OCI-LY7 (cell line): ENCODE measurements at regions not wholly inside any gene's neighbourhood (a gene's known extent, or its start where the extent isn't known, plus 50 kb on each side); places are given as distances from the start of the nearest gene placed in this dataset.

Experiments
- BruUV-seq: library from RNA; stranded (reverse); fragments of 400-500 nt; replicated peaks from 2 replicates; lab custom pipeline; 2021; lab: Mats Ljungman, UMichigan
- CTCF ChIA-PET: fragments of 300-600 bp; sonication (Branson Sonifier 250); formaldehyde crosslinking; loops from one replicate; lab custom pipeline; 2022; ENCODE audit warnings: antibody characterized with exemption; ENCODE audit not compliant: unreplicated experiment; lab: Charles Lee
- POLR2A ChIA-PET: fragments of 300-600 bp; sonication (Branson Sonifier 250); formaldehyde crosslinking; loops from one replicate; lab custom pipeline; 2022; ENCODE audit warnings: antibody characterized with exemption; lab: Charles Lee
- DNase-seq: peaks from one replicate; pipeline ENCODE4 v3.0.0-alpha.2; 2015; ENCODE audit warnings: low spot score
- H2AFZ ChIP-seq: fragments of 200-600 bp; sonication (generic), shearing (Covaris generic); 2 replicates; pipeline ENCODE4 v1.6.1; 2014; ENCODE audit warnings: mild to moderate bottlenecking, antibody characterized with exemption, low read length, moderate library complexity
- H3K27ac ChIP-seq: fragments of 200-600 bp; sonication (generic); 2 replicates; pipeline ENCODE4 v1.5.1; 2014; ENCODE audit warnings: mixed run types, low read depth, mild to moderate bottlenecking, moderate library complexity, low read length, inconsistent platforms; ENCODE audit not compliant: poor library complexity, severe bottlenecking
- H3K36me3 ChIP-seq: fragments of 200-600 bp; sonication (generic); 2 replicates; pipeline ENCODE4 v1.6.1; 2014; ENCODE audit warnings: mild to moderate bottlenecking, antibody characterized with exemption, low read length, moderate library complexity, mixed read lengths; ENCODE audit not compliant: insufficient read depth
- H3K4me1 ChIP-seq: fragments of 200-600 bp; sonication (generic); 2 replicates; pipeline ENCODE4 v1.5.1; 2014; ENCODE audit warnings: mild to moderate bottlenecking, low read length; ENCODE audit not compliant: insufficient read depth, poor library complexity, severe bottlenecking
- H3K4me2 ChIP-seq: fragments of 200-600 bp; sonication (generic); 2 replicates; pipeline ENCODE4 v1.6.1; 2014; ENCODE audit warnings: mild to moderate bottlenecking, low read length
- H3K4me3 ChIP-seq: fragments of 200-600 bp; sonication (generic); 2 replicates; pipeline ENCODE4 v1.5.1; 2014; ENCODE audit warnings: mild to moderate bottlenecking, low read depth, low read length; ENCODE audit not compliant: poor library complexity, severe bottlenecking
- H3K79me2 ChIP-seq: fragments of 200-600 bp; sonication (generic); 2 replicates; pipeline ENCODE4 v1.6.1; 2016; ENCODE audit warnings: low read depth, mild to moderate bottlenecking, low read length, moderate library complexity, mixed read lengths; ENCODE audit not compliant: insufficient read depth
- H3K9me2 ChIP-seq: fragments of 200-600 bp; sonication (generic); 2 replicates; pipeline ENCODE4 v1.6.1; 2016; ENCODE audit warnings: mild to moderate bottlenecking, low read length, mixed read lengths; ENCODE audit not compliant: insufficient read depth
- H3K9me3 ChIP-seq: fragments of 200-600 bp; sonication (generic); 2 replicates; pipeline ENCODE4 v1.6.1; 2014; ENCODE audit warnings: mild to moderate bottlenecking, mixed run types, low read length, mixed read lengths
- H4K20me1 ChIP-seq: fragments of 200-600 bp; sonication (generic); 2 replicates; pipeline ENCODE4 v1.6.1; 2014; ENCODE audit warnings: mild to moderate bottlenecking, antibody characterized with exemption, low read length, moderate library complexity, mixed read lengths; ENCODE audit not compliant: insufficient read depth
- EZH2phosphoT487 ChIP-seq: fragments of 200-600 bp; sonication (generic); IDR thresholded peaks from 2 replicates; pipeline ENCODE4 v1.6.1; 2018; ENCODE audit warnings: low read depth, borderline replicate concordance, mild to moderate bottlenecking, mixed run types, antibody characterized with exemption, low read length, moderate library complexity, mixed read lengths
- intact Hi-C: fragments of 100-400 bp; cut with micrococcal nuclease; formaldehyde crosslinking; loops from one replicate; pipeline ENCODE4 v1.10.0; 2022; ENCODE audit not compliant: unreplicated experiment
- TF ChIP-seq, protein P1 (sequence below): fragments of 200-600 bp; sonication (generic); conservative IDR thresholded peaks from 2 replicates; pipeline ENCODE4 v1.5.1; 2014; ENCODE audit warnings: mild to moderate bottlenecking, antibody characterized with exemption, low read length, moderate library complexity, mixed read lengths

DNA sequence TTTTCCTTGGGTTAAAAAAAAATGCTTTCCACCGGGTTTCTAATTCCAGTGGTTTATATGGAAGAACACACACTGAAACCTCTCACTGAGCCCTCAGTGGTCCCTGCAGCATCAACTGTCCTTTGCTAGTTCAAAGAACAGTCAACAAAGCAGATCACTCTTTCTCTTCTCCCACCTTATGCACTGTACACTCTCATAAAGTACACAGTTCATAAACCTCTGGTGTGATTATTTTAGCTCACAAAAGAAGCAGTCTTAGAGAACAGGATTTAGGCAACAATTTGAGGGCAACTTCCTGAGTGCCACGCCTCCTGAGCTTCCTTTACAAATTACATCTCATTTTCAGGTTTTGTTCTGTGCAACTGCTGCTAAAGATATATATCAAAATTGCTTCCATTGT, 728.4 kb upstream of the GOLIM4 start:
- H3K36me3 ChIP-seq: no peaks in the 10 kb centered on the region
- no peak overlapping the region for H3K4me3 ChIP-seq
- no peaks in the 10 kb centered on the region for H4K20me1 ChIP-seq
- no peak for DNase-seq
- no peaks in the 10 kb centered on the region for H3K9me2 ChIP-seq
- H3K79me2 ChIP-seq: no peaks in the 10 kb centered on the region
- H2AFZ ChIP-seq: no peak overlapping the region
- no peak overlapping the region for H3K4me2 ChIP-seq
- BruUV-seq: no TSS peak
- TF ChIP-seq, protein P1, sequence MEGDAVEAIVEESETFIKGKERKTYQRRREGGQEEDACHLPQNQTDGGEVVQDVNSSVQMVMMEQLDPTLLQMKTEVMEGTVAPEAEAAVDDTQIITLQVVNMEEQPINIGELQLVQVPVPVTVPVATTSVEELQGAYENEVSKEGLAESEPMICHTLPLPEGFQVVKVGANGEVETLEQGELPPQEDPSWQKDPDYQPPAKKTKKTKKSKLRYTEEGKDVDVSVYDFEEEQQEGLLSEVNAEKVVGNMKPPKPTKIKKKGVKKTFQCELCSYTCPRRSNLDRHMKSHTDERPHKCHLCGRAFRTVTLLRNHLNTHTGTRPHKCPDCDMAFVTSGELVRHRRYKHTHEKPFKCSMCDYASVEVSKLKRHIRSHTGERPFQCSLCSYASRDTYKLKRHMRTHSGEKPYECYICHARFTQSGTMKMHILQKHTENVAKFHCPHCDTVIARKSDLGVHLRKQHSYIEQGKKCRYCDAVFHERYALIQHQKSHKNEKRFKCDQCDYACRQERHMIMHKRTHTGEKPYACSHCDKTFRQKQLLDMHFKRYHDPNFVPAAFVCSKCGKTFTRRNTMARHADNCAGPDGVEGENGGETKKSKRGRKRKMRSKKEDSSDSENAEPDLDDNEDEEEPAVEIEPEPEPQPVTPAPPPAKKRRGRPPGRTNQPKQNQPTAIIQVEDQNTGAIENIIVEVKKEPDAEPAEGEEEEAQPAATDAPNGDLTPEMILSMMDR: no peak
- TF ChIP-seq EZH2phosphoT487: no peak
- H3K9me3 ChIP-seq: no peaks in the 10 kb centered on the region
- no peaks in the 10 kb centered on the region for H3K4me1 ChIP-seq
- H3K27ac ChIP-seq: no peak overlapping the region
- CTCF ChIA-PET: no interaction called here
- intact Hi-C loops: no loop called here
- POLR2A ChIA-PET: no interaction called here

DNA sequence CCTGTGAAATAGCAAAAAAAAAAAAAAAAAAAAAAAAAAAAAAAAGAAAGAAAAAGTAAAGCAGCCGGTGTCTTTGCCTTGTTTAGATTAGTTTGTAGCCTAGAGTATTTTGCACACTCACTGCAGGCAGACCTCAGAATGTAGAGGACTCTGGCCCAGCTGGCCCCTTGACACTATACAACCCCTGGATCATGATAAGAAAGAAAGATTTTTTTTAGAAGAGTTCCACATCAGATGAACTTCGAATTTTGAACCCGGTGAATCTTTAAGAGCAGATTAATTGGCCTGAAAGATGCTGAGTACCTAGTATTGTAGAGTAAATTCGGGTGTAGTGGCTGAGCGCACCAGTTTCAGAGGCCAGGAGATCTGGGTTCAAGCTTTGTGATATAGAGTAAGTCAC, 727.7 kb upstream of the GOLIM4 start:
- no peaks in the 10 kb centered on the region for H3K4me1 ChIP-seq
- H4K20me1 ChIP-seq: no peaks in the 10 kb centered on the region
- POLR2A ChIA-PET: interaction anchor here (0.6 to 0.7 kb wide), 3 partner anchors 17 to 610 kb away, joined by 3 to 5 read pairs (median 3); no protein-coding TSS in a partner anchor
- intact Hi-C loops: no loop called here
- CTCF ChIA-PET: no interaction called here
- no peaks in the 10 kb centered on the region for H3K9me2 ChIP-seq
- H3K9me3 ChIP-seq: no peaks in the 10 kb centered on the region
- no peak overlapping the region for H2AFZ ChIP-seq
- H3K79me2 ChIP-seq: no peaks in the 10 kb centered on the region
- H3K36me3 ChIP-seq: no peaks in the 10 kb centered on the region
- no peak overlapping the region for H3K4me2 ChIP-seq
- no peak overlapping the region for H3K27ac ChIP-seq
- no peak for TF ChIP-seq EZH2phosphoT487
- TF ChIP-seq, protein P1: no peak
- no TSS peak for BruUV-seq
- H3K4me3 ChIP-seq: no peak overlapping the region
- no peak for DNase-seq

DNA sequence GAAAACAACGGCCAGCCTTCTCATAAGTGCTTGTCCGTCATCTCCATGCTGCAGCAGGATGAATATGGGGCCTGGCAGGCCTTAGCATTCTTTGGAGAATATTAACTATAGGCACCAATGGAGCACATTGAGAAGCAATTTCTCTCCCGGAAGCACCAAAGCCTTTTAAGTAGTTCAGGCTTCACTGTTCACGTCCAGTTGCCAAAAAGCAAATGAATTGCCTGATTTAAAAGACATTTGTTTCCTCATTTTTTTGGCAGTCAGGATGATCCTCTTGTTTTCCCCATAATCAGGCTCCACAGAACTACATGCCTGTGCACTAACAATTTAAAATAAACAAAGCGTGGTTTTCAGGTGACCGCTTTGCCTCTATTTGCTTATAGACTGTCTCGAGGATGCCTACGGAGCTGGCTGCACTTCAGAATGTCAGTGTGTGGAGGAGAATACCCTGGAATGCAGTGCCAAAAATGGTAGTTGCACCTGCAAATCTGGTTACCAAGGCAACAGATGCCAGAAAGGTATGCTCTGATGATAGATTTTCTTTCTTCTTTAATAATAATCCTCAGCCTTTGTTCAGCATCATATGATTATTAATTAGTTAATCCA, 725.2 kb upstream of the GOLIM4 start:
- intact Hi-C loops: no loop called here
- TF ChIP-seq, protein P1: no peak
- no peak for TF ChIP-seq EZH2phosphoT487
- no peak overlapping the region for H3K4me2 ChIP-seq
- no peak overlapping the region for H2AFZ ChIP-seq
- no peaks in the 10 kb centered on the region for H4K20me1 ChIP-seq
- H3K9me2 ChIP-seq: no peaks in the 10 kb centered on the region
- H3K27ac ChIP-seq: no peak overlapping the region
- no TSS peak for BruUV-seq
- H3K4me3 ChIP-seq: no peak overlapping the region
- CTCF ChIA-PET: no interaction called here
- H3K9me3 ChIP-seq: no peaks in the 10 kb centered on the region
- no peaks in the 10 kb centered on the region for H3K36me3 ChIP-seq
- H3K4me1 ChIP-seq: no peaks in the 10 kb centered on the region
- H3K79me2 ChIP-seq: no peaks in the 10 kb centered on the region
- POLR2A ChIA-PET: no interaction called here
- no peak for DNase-seq
